IPS-18a (cell line): ENCODE measurements at regions not wholly inside any gene's neighbourhood (a gene's known extent, or its start where the extent isn't known, plus 50 kb on each side); places are given as distances from the start of the nearest gene placed in this dataset.
"Not testable (repeated sequence)": the region's sequence is repeated elsewhere in the genome, so short reads cannot be mapped to it uniquely, and the experiment has no call there.

Experiments
- H3K27ac ChIP-seq: one replicate; pipeline ENCODE4 v1.5.1; 2013; ENCODE audit warnings: low read length
- H3K27me3 ChIP-seq: one replicate; pipeline ENCODE4 v1.6.1; 2013; ENCODE audit warnings: mild to moderate bottlenecking, low read length; ENCODE audit not compliant: control insufficient read depth, insufficient read depth
- H3K36me3 ChIP-seq: one replicate; pipeline ENCODE4 v1.6.1; 2013; ENCODE audit warnings: low read depth, low read length; ENCODE audit not compliant: control insufficient read depth
- H3K4me1 ChIP-seq: one replicate; pipeline ENCODE4 v1.6.1; 2013; ENCODE audit warnings: low read depth, low read length; ENCODE audit not compliant: control insufficient read depth
- H3K4me3 ChIP-seq: one replicate; pipeline ENCODE4 v1.5.1; 2013; ENCODE audit warnings: low read length
- H3K9ac ChIP-seq: one replicate; pipeline ENCODE4 v1.6.1; 2013; ENCODE audit warnings: mild to moderate bottlenecking, low read length, moderate library complexity
- H3K9me3 ChIP-seq: one replicate; pipeline ENCODE4 v1.6.1; 2013; ENCODE audit warnings: low read depth, low read length; ENCODE audit not compliant: control insufficient read depth

DNA sequence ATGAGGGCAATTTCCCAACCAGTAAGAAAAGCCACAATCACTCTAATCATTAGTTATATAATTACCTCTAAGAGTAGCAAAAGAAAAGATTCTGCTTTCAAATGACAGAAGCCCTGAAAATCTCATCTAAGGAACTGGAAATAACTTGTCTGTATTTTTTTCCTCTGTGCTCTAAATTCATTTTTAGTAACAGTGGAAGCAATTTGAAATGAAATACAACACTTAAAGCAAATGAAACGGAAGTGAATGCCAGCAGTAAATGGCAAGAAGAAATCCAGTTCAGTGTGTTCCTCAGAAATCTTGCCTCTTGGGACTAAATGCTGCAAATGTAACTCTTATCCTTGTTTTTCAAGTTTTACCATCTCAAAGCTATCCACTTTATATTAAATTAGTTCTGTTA lies 294.9 kb downstream of the TAF11L14 start:
- no peak overlapping the region for H3K4me3 ChIP-seq
- H3K27ac ChIP-seq = no peak overlapping the region
- no peaks in the 10 kb centered on the region for H3K9me3 ChIP-seq
- no peaks in the 10 kb centered on the region for H3K4me1 ChIP-seq
- H3K36me3 ChIP-seq = no peaks in the 10 kb centered on the region
- H3K9ac ChIP-seq = no peak overlapping the region
- no peaks in the 10 kb centered on the region for H3K27me3 ChIP-seq

- no peaks in the 10 kb centered on the region for H3K9me3 ChIP-seq
- no peak overlapping the region for H3K27ac ChIP-seq
- H3K36me3 ChIP-seq = no peaks in the 10 kb centered on the region
- no peaks in the 10 kb centered on the region for H3K4me1 ChIP-seq
- H3K27me3 ChIP-seq = no peaks in the 10 kb centered on the region
- H3K9ac ChIP-seq = no peak overlapping the region
- no peak overlapping the region for H3K4me3 ChIP-seq
Measured at GRCh38 chr5:17930346-17930745, 296.1 kb downstream of the TAF11L14 start.

- no peaks in the 10 kb centered on the region for H3K27me3 ChIP-seq
- H3K4me1 ChIP-seq = no peaks in the 10 kb centered on the region
- H3K27ac ChIP-seq = no peak overlapping the region
- no peaks in the 10 kb centered on the region for H3K36me3 ChIP-seq
- no peak overlapping the region for H3K4me3 ChIP-seq
- no peak overlapping the region for H3K9ac ChIP-seq
- H3K9me3 ChIP-seq = no peaks in the 10 kb centered on the region
Measured at GRCh38 chr5:17944046-17944445, 309.8 kb downstream of the TAF11L14 start.

DNA sequence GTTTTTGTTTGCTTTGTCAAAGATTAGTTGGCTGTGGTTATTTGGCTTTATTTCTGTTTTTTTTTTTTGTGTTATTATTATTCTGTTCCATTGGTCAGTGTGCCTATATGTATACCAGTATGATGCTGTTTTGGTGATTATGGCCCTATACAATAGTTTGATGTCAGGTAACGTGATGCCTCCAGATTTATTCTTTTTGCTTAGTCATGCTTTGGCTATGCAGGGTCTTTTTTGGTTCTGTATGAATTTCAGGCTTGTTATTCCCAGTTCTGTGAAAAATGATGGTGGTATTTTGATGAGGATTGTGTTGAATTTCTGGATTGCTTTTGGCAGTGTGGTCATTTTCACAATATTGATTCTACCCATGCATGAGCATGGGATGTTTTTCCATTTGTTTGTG lies 312.8 kb downstream of the TAF11L14 start:
- H3K4me3 ChIP-seq = no peak overlapping the region
- H3K27me3 ChIP-seq = no peaks in the 10 kb centered on the region
- no peak overlapping the region for H3K27ac ChIP-seq
- H3K9ac ChIP-seq = no peak overlapping the region
- no peaks in the 10 kb centered on the region for H3K9me3 ChIP-seq
- H3K36me3 ChIP-seq = no peaks in the 10 kb centered on the region
- no peaks in the 10 kb centered on the region for H3K4me1 ChIP-seq

DNA sequence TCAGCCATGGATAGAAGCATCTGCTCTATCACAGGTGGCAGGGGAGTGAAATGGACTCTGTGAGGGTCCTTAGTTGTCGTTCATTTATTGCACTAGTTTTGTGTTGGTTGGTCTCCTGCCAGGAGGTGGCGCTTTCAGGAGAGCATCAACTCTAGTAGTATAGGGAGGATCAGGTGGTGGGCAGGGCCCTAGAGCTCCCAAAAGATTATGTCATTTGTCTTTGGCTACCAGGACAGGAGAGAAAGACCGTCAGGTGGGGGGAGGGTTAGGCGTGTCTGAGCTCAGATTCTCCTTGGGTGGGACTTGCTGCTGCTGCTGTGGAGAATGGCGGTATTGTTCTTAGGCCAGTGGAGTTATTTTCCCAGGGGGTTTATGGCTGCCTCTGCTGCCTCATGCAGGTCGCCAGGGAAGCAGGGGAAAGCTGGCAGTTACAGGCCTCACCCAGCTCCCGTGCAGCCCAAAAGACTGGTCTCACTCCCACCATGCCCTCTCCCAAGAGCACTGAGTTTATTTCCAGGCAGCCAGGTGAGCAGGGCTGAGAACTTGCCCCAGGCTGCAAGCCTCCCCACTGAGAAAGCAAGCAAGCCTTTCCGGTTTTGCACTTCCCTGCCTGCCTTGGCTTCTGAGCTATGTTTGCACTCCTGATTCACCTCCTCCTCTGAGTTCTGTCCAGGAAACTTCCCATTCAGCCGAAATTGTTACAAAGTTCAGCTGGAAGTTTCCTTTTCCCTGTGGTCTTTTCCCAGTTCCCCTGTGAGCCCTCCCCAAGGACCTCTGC lies 317.3 kb downstream of the TAF11L14 start:
- no peak overlapping the region for H3K27ac ChIP-seq
- no peaks in the 10 kb centered on the region for H3K9me3 ChIP-seq
- H3K4me3 ChIP-seq = no peak overlapping the region
- H3K27me3 ChIP-seq = no peaks in the 10 kb centered on the region
- H3K9ac ChIP-seq = no peak overlapping the region
- H3K4me1 ChIP-seq = no peaks in the 10 kb centered on the region
- H3K36me3 ChIP-seq = no peaks in the 10 kb centered on the region

GRCh38 chr5:17952231-17952630 lies 318.0 kb downstream of the TAF11L14 start:
- no peaks in the 10 kb centered on the region for H3K9me3 ChIP-seq
- no peaks in the 10 kb centered on the region for H3K36me3 ChIP-seq
- H3K27ac ChIP-seq = no peak overlapping the region
- H3K27me3 ChIP-seq = no peaks in the 10 kb centered on the region
- no peak overlapping the region for H3K4me3 ChIP-seq
- no peaks in the 10 kb centered on the region for H3K4me1 ChIP-seq
- H3K9ac ChIP-seq = no peak overlapping the region

GRCh38 chr5:17964067-17964466 lies 329.8 kb downstream of the TAF11L14 start:
- H3K4me1 ChIP-seq = no peaks in the 10 kb centered on the region
- H3K9ac ChIP-seq = no peak overlapping the region
- no peaks in the 10 kb centered on the region for H3K27me3 ChIP-seq
- no peak overlapping the region for H3K27ac ChIP-seq
- no peaks in the 10 kb centered on the region for H3K9me3 ChIP-seq
- no peaks in the 10 kb centered on the region for H3K36me3 ChIP-seq
- no peak overlapping the region for H3K4me3 ChIP-seq

DNA sequence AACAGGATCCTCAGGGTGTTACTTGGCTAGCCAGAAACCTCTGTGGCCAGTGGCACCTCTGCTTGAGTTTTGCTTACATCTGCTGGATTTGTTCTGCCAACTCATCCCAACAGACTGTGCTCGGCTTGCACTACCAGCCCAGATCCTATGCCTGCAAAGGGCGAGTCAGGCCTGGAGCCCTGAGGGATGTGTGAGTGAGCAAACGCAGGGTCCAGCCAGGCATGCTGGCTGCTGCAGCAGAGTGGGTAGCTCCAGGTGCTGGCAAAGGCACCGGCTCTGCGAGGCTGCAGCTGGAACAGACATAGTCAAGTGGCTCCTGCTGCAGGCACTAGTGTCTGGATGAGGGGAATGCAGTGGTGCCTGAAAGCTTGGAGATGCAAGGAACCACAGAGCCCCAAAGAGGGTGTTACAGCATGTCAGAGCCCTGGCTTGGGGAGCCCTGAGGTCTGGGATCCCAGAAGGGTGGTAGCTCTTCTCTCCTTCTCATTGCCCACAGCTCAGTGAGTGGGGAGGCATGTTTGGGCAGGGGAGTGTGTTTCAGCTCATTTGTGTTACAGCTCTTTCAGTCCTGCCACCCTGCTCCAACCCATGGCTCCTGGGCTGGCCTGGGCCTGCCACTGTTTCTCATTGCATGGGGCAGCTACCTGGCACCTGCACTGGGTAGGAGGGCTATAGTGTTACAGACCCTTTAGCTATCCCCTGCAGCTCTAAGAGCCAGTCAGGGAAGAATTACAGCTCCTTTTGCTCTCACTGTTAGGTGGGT lies 332.6 kb downstream of the TAF11L14 start:
- Histone ChIP-seq H3K36me3 (no peaks in the 10 kb centered on the region), H3K27ac (no peak overlapping the region), H3K9me3 (no peaks in the 10 kb centered on the region), H3K27me3 (no peaks in the 10 kb centered on the region), H3K4me1 (no peaks in the 10 kb centered on the region), H3K4me3 (no peak overlapping the region), H3K9ac (no peak overlapping the region)

- Histone ChIP-seq H3K9me3 (no peaks in the 10 kb centered on the region), H3K27ac (no peak overlapping the region), H3K9ac (no peak overlapping the region)
Measured at GRCh38 chr5:17976404-17976803, 342.1 kb downstream of the TAF11L14 start.

DNA sequence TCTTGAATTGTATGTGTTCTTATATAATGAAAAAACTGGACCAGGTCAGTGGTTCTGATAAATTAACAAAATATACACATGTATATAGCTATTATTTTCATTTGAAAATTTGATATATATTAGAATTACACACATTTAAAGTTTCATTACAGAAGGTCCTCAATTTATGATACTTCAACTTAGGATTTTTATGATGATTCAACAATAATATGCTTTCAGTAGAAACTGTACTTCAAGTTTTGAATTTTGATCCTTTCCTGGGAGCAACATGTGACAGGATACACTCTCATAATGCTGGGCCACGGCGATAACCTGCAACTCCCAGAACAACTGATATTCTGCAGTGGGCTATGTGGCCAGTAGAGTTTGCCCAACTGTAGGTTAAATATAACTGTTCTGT lies 344.7 kb downstream of the TAF11L14 start:
- Histone ChIP-seq H3K9me3 (no peaks in the 10 kb centered on the region), H3K9ac (no peak overlapping the region), H3K4me3 (no peak overlapping the region), H3K27me3 (no peaks in the 10 kb centered on the region), H3K36me3 (no peaks in the 10 kb centered on the region), H3K4me1 (no peaks in the 10 kb centered on the region), H3K27ac (no peak overlapping the region)

More at GRCh38 chr5:17976404-17976803, 342.1 kb downstream of the TAF11L14 start:
- no peak overlapping the region for H3K4me3 ChIP-seq
- H3K27me3 ChIP-seq = no peaks in the 10 kb centered on the region
- H3K36me3 ChIP-seq = no peaks in the 10 kb centered on the region
- no peaks in the 10 kb centered on the region for H3K4me1 ChIP-seq

GRCh38 chr5:17982626-17983025 lies 348.4 kb downstream of the TAF11L14 start:
- not testable (repeated sequence) for H3K9ac ChIP-seq, H3K4me3 ChIP-seq, H3K27me3 ChIP-seq, H3K4me1 ChIP-seq, H3K27ac ChIP-seq, H3K36me3 ChIP-seq, H3K9me3 ChIP-seq

- H3K9me3 ChIP-seq = no peaks in the 10 kb centered on the region
- no peaks in the 10 kb centered on the region for H3K4me1 ChIP-seq
- no peak overlapping the region for H3K27ac ChIP-seq
- H3K9ac ChIP-seq = no peak overlapping the region
- H3K36me3 ChIP-seq = no peaks in the 10 kb centered on the region
- H3K4me3 ChIP-seq = no peak overlapping the region
- no peaks in the 10 kb centered on the region for H3K27me3 ChIP-seq
Measured at GRCh38 chr5:17989036-17989435, 354.8 kb downstream of the TAF11L14 start.
